ENCODE measurements at regions not wholly inside any gene's neighbourhood (a gene's known extent, or its start where the extent isn't known, plus 50 kb on each side); places are given as distances from the start of the nearest gene placed in this dataset.
"Not testable (repeated sequence)": the region's sequence is repeated elsewhere in the genome, so short reads cannot be mapped to it uniquely, and the experiment has no call there.

GRCh38 chr3:35262406-35262805 is 376.9 kb upstream of the ARPP21 start:
- intact Hi-C loops (cut with DNase I; ENCODE audit: low total_unique reads) = no loop called here
- no peak for DNase-seq

GRCh38 chr3:35263477-35263876 is 375.8 kb upstream of the ARPP21 start:
- H3K27ac ChIP-seq = no peak overlapping the region
- H3K4me1 ChIP-seq = no peaks in the 10 kb centered on the region
- no peaks in the 10 kb centered on the region for H3K9me3 ChIP-seq
- intact Hi-C loops (cut with DNase I; ENCODE audit: low total_unique reads) = no loop called here
- TF ChIP-seq CTCF (IDR thresholded peaks at IDR 0.05) = no peak
- DNase-seq = no peak
- no peaks in the 10 kb centered on the region for H3K27me3 ChIP-seq
- H3K36me3 ChIP-seq = no peaks in the 10 kb centered on the region
- no peak overlapping the region for H3K4me3 ChIP-seq

More at GRCh38 chr3:35262406-35262805, 376.9 kb upstream of the ARPP21 start:
- Histone ChIP-seq H3K27ac (no peak overlapping the region), H3K27me3 (no peaks in the 10 kb centered on the region), H3K4me1 (no peaks in the 10 kb centered on the region), H3K36me3 (no peaks in the 10 kb centered on the region), H3K4me3 (no peak overlapping the region), H3K9me3 (no peaks in the 10 kb centered on the region)
- TF ChIP-seq CTCF (IDR thresholded peaks at IDR 0.05) = no peak

GRCh38 chr3:35266065-35266464 is 373.3 kb upstream of the ARPP21 start:
- H3K27ac ChIP-seq; DNase-seq; intact Hi-C loops (cut with DNase I; ENCODE audit: low total_unique reads); H3K9me3 ChIP-seq; H3K27me3 ChIP-seq; H3K4me1 ChIP-seq; H3K4me3 ChIP-seq; H3K36me3 ChIP-seq: not testable (repeated sequence)

GRCh38 chr3:35275768-35276167 is 363.6 kb upstream of the ARPP21 start:
- DNase-seq = no peak
- intact Hi-C loops (cut with DNase I; ENCODE audit: low total_unique reads) = no loop called here
- H3K27ac ChIP-seq = no peak overlapping the region
- no peak overlapping the region for H3K4me3 ChIP-seq
- no peak for TF ChIP-seq CTCF (IDR thresholded peaks at IDR 0.05)
- H3K4me1 ChIP-seq = no peaks in the 10 kb centered on the region
- H3K27me3 ChIP-seq = no peaks in the 10 kb centered on the region
- H3K36me3 ChIP-seq = no peaks in the 10 kb centered on the region
- H3K9me3 ChIP-seq = peaks cover 0 to 12% (median 11%) of the 10 kb centered on the region in 3 donors

GRCh38 chr3:35276568-35276967 is 362.8 kb upstream of the ARPP21 start:
- no peak overlapping the region for H3K27ac ChIP-seq
- H3K27me3 ChIP-seq = no peaks in the 10 kb centered on the region
- peaks cover 0 to 12% (median 11%) of the 10 kb centered on the region in 3 donors for H3K9me3 ChIP-seq
- H3K4me1 ChIP-seq = no peaks in the 10 kb centered on the region
- H3K4me3 ChIP-seq = no peak overlapping the region
- TF ChIP-seq CTCF (IDR thresholded peaks at IDR 0.05) = no peak
- H3K36me3 ChIP-seq = no peaks in the 10 kb centered on the region
- intact Hi-C loops (cut with DNase I; ENCODE audit: low total_unique reads) = no loop called here
- DNase-seq = no peak

- H3K9me3 ChIP-seq = no peaks in the 10 kb centered on the region
- H3K4me3 ChIP-seq = no peak overlapping the region
- no peaks in the 10 kb centered on the region for H3K4me1 ChIP-seq
- no peak for TF ChIP-seq CTCF (IDR thresholded peaks at IDR 0.05)
- no peak overlapping the region for H3K27ac ChIP-seq
- intact Hi-C loops (cut with DNase I; ENCODE audit: low total_unique reads) = loop anchor here (10.0 kb wide), 1 partner anchor 387 kb away; no protein-coding TSS in a partner anchor
- no peak for DNase-seq
- no peaks in the 10 kb centered on the region for H3K27me3 ChIP-seq
- H3K36me3 ChIP-seq = no peaks in the 10 kb centered on the region
These were observed 347.7 kb upstream of the ARPP21 start for GRCh38 chr3:35291471-35292236.
